ENCODE measurements at regions not wholly inside any gene's neighbourhood (a gene's known extent, or its start where the extent isn't known, plus 50 kb on each side); places are given as distances from the start of the nearest gene placed in this dataset.

DNA sequence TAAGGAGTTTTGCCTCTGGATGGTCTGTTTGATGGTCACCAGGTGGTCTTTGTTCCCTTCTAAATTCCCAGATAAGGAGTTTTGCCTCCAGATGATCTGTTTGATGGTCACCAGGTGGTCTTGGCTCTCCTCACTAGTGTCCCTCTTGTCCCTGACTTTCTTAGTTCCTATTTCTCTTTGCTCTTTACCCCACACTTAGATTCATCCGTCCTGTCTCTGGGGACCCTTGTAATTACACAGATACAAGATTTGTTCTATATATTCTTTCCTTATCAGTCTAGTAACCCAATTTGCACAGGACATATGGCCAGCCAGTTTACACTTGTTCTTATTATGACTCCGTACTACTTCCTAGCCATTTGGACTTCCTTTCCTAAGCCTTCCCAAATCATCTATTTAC lies 84.0 kb upstream of the B3GAT2 start:
- TF ChIP-seq CTCF (conservative IDR thresholded peaks at IDR 0.05) (no peak), ZFX (IDR thresholded peaks at IDR 0.05) (no peak)
